ENCODE measurements at regions not wholly inside any gene's neighbourhood (a gene's known extent, or its start where the extent isn't known, plus 50 kb on each side); places are given as distances from the start of the nearest gene placed in this dataset.

GRCh38 chr16:49011901-49012300, 269.7 kb downstream of the CBLN1 start:
- H3K27me3 ChIP-seq, result no peaks in the 10 kb centered on the region
- no peak overlapping the region for H3K27ac ChIP-seq

GRCh38 chr16:49010879-49011278, 270.8 kb downstream of the CBLN1 start:
- Histone ChIP-seq H3K27me3 (no peaks in the 10 kb centered on the region), H3K4me3 (no peak overlapping the region), H3K27ac (no peak overlapping the region), H3K9me3 (no peaks in the 10 kb centered on the region), H3K36me3 (no peaks in the 10 kb centered on the region), H3K4me1 (no peaks in the 10 kb centered on the region)
- TF ChIP-seq POLR2AphosphoS5 (IDR thresholded peaks at IDR 0.05), result no peak
- TF ChIP-seq CTCF (IDR thresholded peaks at IDR 0.05), result no peak
- TF ChIP-seq EP300 (IDR thresholded peaks at IDR 0.05; ENCODE audit: low read depth), result no peak
- TF ChIP-seq POLR2A (IDR thresholded peaks at IDR 0.05), result no peak
- intact Hi-C loops (cut with DNase I; ENCODE audit: low total_unique reads) (no loop called here), in situ Hi-C loops (cut with MboI; ENCODE audit: low pct_ligation_motif_present in 1 of 4, low pct_unique_long_range_greater_than_20kb in 1 of 4, low sequenced_read_pairs in 3 of 4) (no loop called here)
- no peak for DNase-seq
- 87 to 95% methylated on average over 3 to 7 of the region's 7 CpGs for WGBS, 2 donors (ENCODE audit: low coverage in 1 of 2)

More at GRCh38 chr16:49011901-49012300, 269.7 kb downstream of the CBLN1 start:
- no peak overlapping the region for H3K4me3 ChIP-seq
- no peaks in the 10 kb centered on the region for H3K9me3 ChIP-seq
- no peak for TF ChIP-seq CTCF (IDR thresholded peaks at IDR 0.05)
- TF ChIP-seq POLR2AphosphoS5 (IDR thresholded peaks at IDR 0.05), result no peak
- no peak for TF ChIP-seq POLR2A (IDR thresholded peaks at IDR 0.05)
- TF ChIP-seq EP300 (IDR thresholded peaks at IDR 0.05; ENCODE audit: low read depth), result no peak
- in situ Hi-C loops (cut with MboI; ENCODE audit: low pct_ligation_motif_present in 1 of 4, low pct_unique_long_range_greater_than_20kb in 1 of 4, low sequenced_read_pairs in 3 of 4), result no loop called here
- intact Hi-C loops (cut with DNase I; ENCODE audit: low total_unique reads), result no loop called here
- no peaks in the 10 kb centered on the region for H3K4me1 ChIP-seq
- H3K36me3 ChIP-seq, result no peaks in the 10 kb centered on the region
- no peak for DNase-seq
- 0 to 51% methylated on average over 2 of the region's 2 CpGs for WGBS, 2 donors (ENCODE audit: low coverage in 1 of 2)

- no peak overlapping the region for H3K27ac ChIP-seq
Observed at GRCh38 chr16:49010396-49010795, 271.2 kb downstream of the CBLN1 start.

GRCh38 chr16:49009204-49009603, 272.4 kb downstream of the CBLN1 start:
- intact Hi-C loops (cut with DNase I; ENCODE audit: low total_unique reads) (no loop called here), in situ Hi-C loops (cut with MboI; ENCODE audit: low pct_ligation_motif_present in 1 of 4, low pct_unique_long_range_greater_than_20kb in 1 of 4, low sequenced_read_pairs in 3 of 4) (no loop called here)
- Histone ChIP-seq H3K27me3 (no peaks in the 10 kb centered on the region), H3K9me3 (no peaks in the 10 kb centered on the region), H3K4me3 (no peak overlapping the region), H3K36me3 (no peaks in the 10 kb centered on the region), H3K4me1 (no peaks in the 10 kb centered on the region), H3K27ac (no peak overlapping the region)
- TF ChIP-seq POLR2AphosphoS5 (IDR thresholded peaks at IDR 0.05) (no peak), POLR2A (IDR thresholded peaks at IDR 0.05) (no peak), CTCF (IDR thresholded peaks at IDR 0.05) (no peak), EP300 (IDR thresholded peaks at IDR 0.05; ENCODE audit: low read depth) (no peak)
- 63 to 80% methylated on average over 1 of the region's 1 CpG for WGBS, 2 donors (ENCODE audit: low coverage in 1 of 2)
- no peak for DNase-seq

More at GRCh38 chr16:49010396-49010795, 271.2 kb downstream of the CBLN1 start:
- no peaks in the 10 kb centered on the region for H3K27me3 ChIP-seq
- no peaks in the 10 kb centered on the region for H3K36me3 ChIP-seq
- in situ Hi-C loops (cut with MboI; ENCODE audit: low pct_ligation_motif_present in 1 of 4, low pct_unique_long_range_greater_than_20kb in 1 of 4, low sequenced_read_pairs in 3 of 4) (no loop called here), intact Hi-C loops (cut with DNase I; ENCODE audit: low total_unique reads) (no loop called here)
- DNase-seq, result no peak
- H3K4me3 ChIP-seq, result no peak overlapping the region
- TF ChIP-seq CTCF (IDR thresholded peaks at IDR 0.05), result no peak
- no peak for TF ChIP-seq POLR2AphosphoS5 (IDR thresholded peaks at IDR 0.05)
- TF ChIP-seq EP300 (IDR thresholded peaks at IDR 0.05; ENCODE audit: low read depth), result no peak
- TF ChIP-seq POLR2A (IDR thresholded peaks at IDR 0.05), result no peak
- WGBS, 2 donors (ENCODE audit: low coverage in 1 of 2), result 56 to 100% methylated on average over 1 to 8 of the region's 8 CpGs
- H3K4me1 ChIP-seq, result no peaks in the 10 kb centered on the region
- H3K9me3 ChIP-seq, result no peaks in the 10 kb centered on the region
